ENCODE measurements at regions not wholly inside any gene's neighbourhood (a gene's known extent, or its start where the extent isn't known, plus 50 kb on each side); places are given as distances from the start of the nearest gene placed in this dataset.

GRCh38 chr4:110897784-110898183, 274.9 kb upstream of the PITX2 start:
- TF ChIP-seq, protein P1, sequence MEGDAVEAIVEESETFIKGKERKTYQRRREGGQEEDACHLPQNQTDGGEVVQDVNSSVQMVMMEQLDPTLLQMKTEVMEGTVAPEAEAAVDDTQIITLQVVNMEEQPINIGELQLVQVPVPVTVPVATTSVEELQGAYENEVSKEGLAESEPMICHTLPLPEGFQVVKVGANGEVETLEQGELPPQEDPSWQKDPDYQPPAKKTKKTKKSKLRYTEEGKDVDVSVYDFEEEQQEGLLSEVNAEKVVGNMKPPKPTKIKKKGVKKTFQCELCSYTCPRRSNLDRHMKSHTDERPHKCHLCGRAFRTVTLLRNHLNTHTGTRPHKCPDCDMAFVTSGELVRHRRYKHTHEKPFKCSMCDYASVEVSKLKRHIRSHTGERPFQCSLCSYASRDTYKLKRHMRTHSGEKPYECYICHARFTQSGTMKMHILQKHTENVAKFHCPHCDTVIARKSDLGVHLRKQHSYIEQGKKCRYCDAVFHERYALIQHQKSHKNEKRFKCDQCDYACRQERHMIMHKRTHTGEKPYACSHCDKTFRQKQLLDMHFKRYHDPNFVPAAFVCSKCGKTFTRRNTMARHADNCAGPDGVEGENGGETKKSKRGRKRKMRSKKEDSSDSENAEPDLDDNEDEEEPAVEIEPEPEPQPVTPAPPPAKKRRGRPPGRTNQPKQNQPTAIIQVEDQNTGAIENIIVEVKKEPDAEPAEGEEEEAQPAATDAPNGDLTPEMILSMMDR (optimal IDR thresholded peaks at IDR 0.05 in 1 of 3, IDR thresholded peaks at IDR 0.05 in 1 of 3, conservative IDR thresholded peaks at IDR 0.05 in 1 of 3; ENCODE audit: extremely low read depth in 1 of 3, insufficient read depth in 2 of 3, low read length in 3 of 3) = no peak
- no peak for TF ChIP-seq EZH2 (IDR thresholded peaks at IDR 0.05; ENCODE audit: low read length)

Measured in keratinocyte (primary cell).